ENCODE measurements at regions not wholly inside any gene's neighbourhood (a gene's known extent, or its start where the extent isn't known, plus 50 kb on each side); places are given as distances from the start of the nearest gene placed in this dataset.

DNA sequence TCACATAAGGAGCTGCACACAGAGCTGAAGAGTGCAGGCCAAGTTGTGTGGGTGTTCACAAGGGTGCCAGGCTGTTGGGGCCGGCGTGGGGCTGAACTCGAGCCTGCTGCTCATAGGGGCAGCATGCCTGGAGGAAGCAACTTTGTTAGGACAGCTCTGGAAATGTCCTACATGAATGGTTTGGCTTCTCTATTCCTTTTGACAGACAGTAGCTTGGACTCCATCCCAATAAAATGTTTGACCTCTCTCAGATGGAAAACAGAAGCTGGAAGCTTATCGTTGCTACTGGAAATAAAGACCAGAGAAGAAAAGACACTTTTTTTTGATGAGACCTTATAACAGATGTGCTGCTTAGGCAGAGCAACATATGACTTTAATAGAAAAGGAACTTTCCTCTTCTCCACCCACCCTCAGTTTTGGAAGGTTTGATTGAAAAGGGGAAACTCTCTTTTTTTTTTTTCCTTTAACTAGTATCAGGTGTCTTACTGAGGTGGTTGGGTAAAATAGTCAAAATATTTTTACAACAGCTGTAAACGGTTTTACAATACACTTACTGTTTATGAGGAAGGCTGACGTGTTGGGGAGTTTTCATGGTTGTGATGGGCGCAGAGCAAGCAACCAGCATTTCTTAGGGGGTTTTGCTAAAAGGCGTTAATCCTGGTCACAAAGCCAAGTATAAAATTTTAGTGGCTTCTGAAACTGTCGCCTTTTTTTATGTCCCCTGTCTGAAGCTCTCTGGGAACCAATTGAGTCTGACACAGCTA is 80.7 kb upstream of the EEF1E1 start:
- H3K27ac ChIP-seq (replicated peaks), result no peak overlapping the region
- TF ChIP-seq, protein P1, sequence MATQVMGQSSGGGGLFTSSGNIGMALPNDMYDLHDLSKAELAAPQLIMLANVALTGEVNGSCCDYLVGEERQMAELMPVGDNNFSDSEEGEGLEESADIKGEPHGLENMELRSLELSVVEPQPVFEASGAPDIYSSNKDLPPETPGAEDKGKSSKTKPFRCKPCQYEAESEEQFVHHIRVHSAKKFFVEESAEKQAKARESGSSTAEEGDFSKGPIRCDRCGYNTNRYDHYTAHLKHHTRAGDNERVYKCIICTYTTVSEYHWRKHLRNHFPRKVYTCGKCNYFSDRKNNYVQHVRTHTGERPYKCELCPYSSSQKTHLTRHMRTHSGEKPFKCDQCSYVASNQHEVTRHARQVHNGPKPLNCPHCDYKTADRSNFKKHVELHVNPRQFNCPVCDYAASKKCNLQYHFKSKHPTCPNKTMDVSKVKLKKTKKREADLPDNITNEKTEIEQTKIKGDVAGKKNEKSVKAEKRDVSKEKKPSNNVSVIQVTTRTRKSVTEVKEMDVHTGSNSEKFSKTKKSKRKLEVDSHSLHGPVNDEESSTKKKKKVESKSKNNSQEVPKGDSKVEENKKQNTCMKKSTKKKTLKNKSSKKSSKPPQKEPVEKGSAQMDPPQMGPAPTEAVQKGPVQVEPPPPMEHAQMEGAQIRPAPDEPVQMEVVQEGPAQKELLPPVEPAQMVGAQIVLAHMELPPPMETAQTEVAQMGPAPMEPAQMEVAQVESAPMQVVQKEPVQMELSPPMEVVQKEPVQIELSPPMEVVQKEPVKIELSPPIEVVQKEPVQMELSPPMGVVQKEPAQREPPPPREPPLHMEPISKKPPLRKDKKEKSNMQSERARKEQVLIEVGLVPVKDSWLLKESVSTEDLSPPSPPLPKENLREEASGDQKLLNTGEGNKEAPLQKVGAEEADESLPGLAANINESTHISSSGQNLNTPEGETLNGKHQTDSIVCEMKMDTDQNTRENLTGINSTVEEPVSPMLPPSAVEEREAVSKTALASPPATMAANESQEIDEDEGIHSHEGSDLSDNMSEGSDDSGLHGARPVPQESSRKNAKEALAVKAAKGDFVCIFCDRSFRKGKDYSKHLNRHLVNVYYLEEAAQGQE (IDR thresholded peaks at IDR 0.05; ENCODE audit: insufficient replicate concordance, low read depth), result no peak
- no peak for TF ChIP-seq POLR2AphosphoS5 (IDR thresholded peaks at IDR 0.05; ENCODE audit: low read depth)
- no peak for TF ChIP-seq SPI1 (IDR thresholded peaks at IDR 0.05; ENCODE audit: borderline replicate concordance, low read depth)
- TF ChIP-seq, protein P2, sequence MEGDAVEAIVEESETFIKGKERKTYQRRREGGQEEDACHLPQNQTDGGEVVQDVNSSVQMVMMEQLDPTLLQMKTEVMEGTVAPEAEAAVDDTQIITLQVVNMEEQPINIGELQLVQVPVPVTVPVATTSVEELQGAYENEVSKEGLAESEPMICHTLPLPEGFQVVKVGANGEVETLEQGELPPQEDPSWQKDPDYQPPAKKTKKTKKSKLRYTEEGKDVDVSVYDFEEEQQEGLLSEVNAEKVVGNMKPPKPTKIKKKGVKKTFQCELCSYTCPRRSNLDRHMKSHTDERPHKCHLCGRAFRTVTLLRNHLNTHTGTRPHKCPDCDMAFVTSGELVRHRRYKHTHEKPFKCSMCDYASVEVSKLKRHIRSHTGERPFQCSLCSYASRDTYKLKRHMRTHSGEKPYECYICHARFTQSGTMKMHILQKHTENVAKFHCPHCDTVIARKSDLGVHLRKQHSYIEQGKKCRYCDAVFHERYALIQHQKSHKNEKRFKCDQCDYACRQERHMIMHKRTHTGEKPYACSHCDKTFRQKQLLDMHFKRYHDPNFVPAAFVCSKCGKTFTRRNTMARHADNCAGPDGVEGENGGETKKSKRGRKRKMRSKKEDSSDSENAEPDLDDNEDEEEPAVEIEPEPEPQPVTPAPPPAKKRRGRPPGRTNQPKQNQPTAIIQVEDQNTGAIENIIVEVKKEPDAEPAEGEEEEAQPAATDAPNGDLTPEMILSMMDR (IDR thresholded peaks at IDR 0.05; ENCODE audit: insufficient read depth, low read length), result no peak
- TF ChIP-seq GABPA (IDR thresholded peaks at IDR 0.05; ENCODE audit: low read depth), result no peak
- no peak for DNase-seq (ENCODE audit: low read depth in 1 of 2, low spot score in 1 of 2)
- H3K27me3 ChIP-seq (ENCODE audit: insufficient read depth, poor library complexity, severe bottlenecking), result no peaks in the 10 kb centered on the region
- H3K4me3 ChIP-seq (replicated peaks; ENCODE audit: insufficient read depth, low read length), result no peak overlapping the region

DNA sequence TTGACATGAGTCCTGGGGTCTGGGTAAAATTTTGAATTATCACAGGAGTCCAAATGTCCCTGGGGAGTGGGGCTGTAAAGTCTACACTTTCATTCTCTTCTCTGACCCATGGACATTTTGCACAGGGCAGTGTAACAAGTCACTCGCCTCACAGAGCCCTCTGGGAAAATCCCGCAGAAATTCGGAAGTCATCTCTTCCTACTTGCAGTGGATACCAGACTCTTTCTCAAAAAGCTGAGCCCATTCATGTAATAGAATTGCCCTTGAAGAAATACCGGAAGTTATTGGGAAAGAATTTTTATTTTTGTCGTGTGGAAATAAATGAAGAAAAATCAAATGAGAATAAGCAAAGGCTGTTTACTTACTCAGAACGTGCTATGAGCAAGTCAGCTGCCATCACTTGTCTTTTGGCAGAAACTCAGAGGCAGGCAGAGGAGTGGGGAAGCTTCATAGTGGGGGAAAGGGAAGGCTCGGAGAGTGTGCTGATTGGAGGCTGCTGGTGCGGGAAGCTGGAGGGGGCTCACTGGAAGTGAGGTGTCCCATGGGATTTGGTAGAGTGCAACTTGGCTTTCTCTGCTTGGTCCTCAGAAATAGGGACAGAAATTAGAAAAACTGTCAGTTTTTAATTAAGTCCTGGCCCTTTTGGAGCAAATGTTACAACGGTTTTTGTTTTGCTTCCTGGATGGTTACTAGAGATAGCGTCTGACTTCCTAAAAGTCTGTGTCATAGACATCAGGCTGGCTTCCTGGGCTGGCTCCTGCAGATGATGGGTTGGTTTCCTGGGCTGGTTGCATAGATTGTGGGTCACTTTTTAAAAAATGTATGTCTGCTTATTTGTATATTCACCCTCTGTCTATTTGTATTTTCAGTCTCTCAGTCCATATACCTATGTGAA is 79.8 kb upstream of the EEF1E1 start:
- no peak for TF ChIP-seq SPI1 (IDR thresholded peaks at IDR 0.05; ENCODE audit: borderline replicate concordance, low read depth)
- no peak for TF ChIP-seq POLR2AphosphoS5 (IDR thresholded peaks at IDR 0.05; ENCODE audit: low read depth)
- TF ChIP-seq, protein P2 (IDR thresholded peaks at IDR 0.05; ENCODE audit: insufficient read depth, low read length), result no peak
- TF ChIP-seq GABPA (IDR thresholded peaks at IDR 0.05; ENCODE audit: low read depth), result no peak
- TF ChIP-seq, protein P1 (IDR thresholded peaks at IDR 0.05; ENCODE audit: insufficient replicate concordance, low read depth), result no peak
- peak overlapping the region; percentile 36 for H3K27ac ChIP-seq (replicated peaks)
- peak in 1 of 2 experiments; percentile 11 for DNase-seq (ENCODE audit: low read depth in 1 of 2, low spot score in 1 of 2)
- H3K27me3 ChIP-seq (ENCODE audit: insufficient read depth, poor library complexity, severe bottlenecking), result no peaks in the 10 kb centered on the region
- no peak overlapping the region for H3K4me3 ChIP-seq (replicated peaks; ENCODE audit: insufficient read depth, low read length)

DNA sequence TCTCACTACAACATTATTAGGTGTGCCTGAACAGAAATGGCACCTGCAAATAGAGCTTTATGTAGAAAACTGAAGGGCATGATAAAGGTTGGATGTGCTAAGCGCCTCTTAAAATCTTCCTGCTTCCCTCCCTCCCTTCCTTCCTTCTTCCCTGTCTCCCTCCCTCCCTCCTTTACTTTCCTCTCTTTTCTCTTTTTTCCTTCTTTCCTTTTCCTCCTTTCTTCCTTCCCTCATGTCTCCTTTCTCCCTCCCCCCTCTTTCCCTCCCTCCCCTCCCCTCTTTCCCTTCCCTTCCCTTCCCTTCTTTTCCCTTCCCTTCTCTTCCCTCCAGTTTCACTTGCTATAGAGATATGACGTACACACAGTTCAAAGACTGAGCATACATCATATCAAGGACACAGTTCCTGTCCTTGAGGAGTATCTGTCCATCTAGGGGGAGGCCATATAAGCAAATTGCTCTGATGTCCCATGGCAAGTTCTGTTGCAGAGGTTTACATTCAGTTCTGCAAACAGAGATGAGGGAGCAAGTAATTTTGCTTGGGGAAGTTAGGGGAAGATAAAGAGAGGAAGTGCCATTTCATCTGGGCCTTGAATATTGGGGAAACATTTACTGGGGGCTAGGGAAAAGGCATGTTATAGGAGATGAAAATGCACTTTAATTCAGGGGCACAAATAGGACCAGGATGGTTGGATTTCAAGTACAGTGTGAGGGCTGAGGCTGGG is 79.0 kb upstream of the EEF1E1 start:
- TF ChIP-seq GABPA (IDR thresholded peaks at IDR 0.05; ENCODE audit: low read depth) (no peak), SPI1 (IDR thresholded peaks at IDR 0.05; ENCODE audit: borderline replicate concordance, low read depth) (peak; percentile 92)
- DNase-seq (ENCODE audit: low read depth in 1 of 2, low spot score in 1 of 2), result peak in 1 of 2 experiments; percentile 17
- Histone ChIP-seq H3K27ac (replicated peaks) (no peak overlapping the region), H3K27me3 (ENCODE audit: insufficient read depth, poor library complexity, severe bottlenecking) (no peaks in the 10 kb centered on the region), H3K4me3 (replicated peaks; ENCODE audit: insufficient read depth, low read length) (no peak overlapping the region)

Measured in HL-60 (cell line).